Breast epithelium (tissue), 4 donors: ENCODE measurements at regions not wholly inside any gene's neighbourhood (a gene's known extent, or its start where the extent isn't known, plus 50 kb on each side); places are given as distances from the start of the nearest gene placed in this dataset.

Experiments
- DNase-seq, 2 donors: peaks; one replicate each; pipeline ENCODE4 v3.0.0-alpha.2; 2019; ENCODE audit warnings: low spot score in 2 of 2
- H3K27ac ChIP-seq, 2 donors: fragments of 200-600 bp; sonication (generic) in 1 of 2; one replicate each; pipeline ENCODE4 v1.5.1; 2016 to 2019; ENCODE audit warnings: mild to moderate bottlenecking in 1 of 2
- H3K27me3 ChIP-seq, 2 donors: fragments of 200-600 bp; sonication (generic) in 1 of 2; one replicate each; pipeline versions ENCODE4 v1.5.1 to v1.6.0; 2017 to 2019; ENCODE audit warnings: control low read depth in 1 of 2, mild to moderate bottlenecking in 1 of 2
- H3K36me3 ChIP-seq: fragments of 200-600 bp; one replicate; pipeline ENCODE4 v1.5.1; 2019
- H3K4me1 ChIP-seq, 2 donors: fragments of 200-600 bp; sonication (generic); one replicate each; pipeline ENCODE4 v1.5.1; 2016 to 2019; ENCODE audit warnings: control low read depth in 1 of 2
- H3K4me3 ChIP-seq, 3 donors: fragments of 200-600 bp; sonication (generic); 1 replicate in 2 of 3; 2 replicates in 1 of 3; pipeline ENCODE4 v1.5.1; 2016 to 2019; ENCODE audit warnings: mild to moderate bottlenecking in 3 of 3, moderate library complexity in 2 of 3
- H3K9me3 ChIP-seq, 2 donors: fragments of 200-600 bp; sonication (generic) in 1 of 2; one replicate each; pipeline ENCODE4 v1.5.1; 2016 to 2019; ENCODE audit warnings: control low read depth in 1 of 2
- CTCF ChIP-seq, 3 donors: fragments of 450-650 bp; IDR thresholded peaks; one replicate each; pipeline ENCODE4 v1.5.1; 2016 to 2017; ENCODE audit warnings: antibody characterized with exemption in 3 of 3, mild to moderate bottlenecking in 3 of 3, moderate library complexity in 3 of 3
- POLR2A ChIP-seq: fragments of 450-650 bp; IDR thresholded peaks from one replicate; pipeline ENCODE4 v1.6.1; 2016; ENCODE audit warnings: antibody characterized with exemption, mild to moderate bottlenecking, moderate library complexity
- POLR2AphosphoS5 ChIP-seq, 3 donors: sonication (generic); formaldehyde crosslinking; IDR thresholded peaks; one replicate each; pipeline ENCODE4 v1.6.1; 2017; ENCODE audit warnings: antibody characterized with exemption in 3 of 3
- intact Hi-C: fragments of 100-400 bp; cut with DNase I; formaldehyde crosslinking; loops from one replicate; pipeline ENCODE4 v1.15.1; 2023; ENCODE audit warnings: low total_unique reads

GRCh38 chr3:87354398-87354797 is 78.0 kb upstream of the POU1F1 start:
- no peaks in the 10 kb centered on the region for H3K9me3 ChIP-seq
- H3K4me3 ChIP-seq = no peak overlapping the region
- no peaks in the 10 kb centered on the region for H3K36me3 ChIP-seq
- no peaks in the 10 kb centered on the region for H3K27me3 ChIP-seq
- TF ChIP-seq CTCF (IDR thresholded peaks at IDR 0.05) (no peak), POLR2AphosphoS5 (IDR thresholded peaks at IDR 0.05) (no peak), POLR2A (no peak)
- no peak for DNase-seq
- H3K27ac ChIP-seq = no peak overlapping the region
- intact Hi-C loops = no loop called here
- H3K4me1 ChIP-seq = no peaks in the 10 kb centered on the region

- intact Hi-C loops = no loop called here
- Histone ChIP-seq H3K4me3 (no peak overlapping the region), H3K27me3 (no peaks in the 10 kb centered on the region), H3K36me3 (no peaks in the 10 kb centered on the region), H3K4me1 (no peaks in the 10 kb centered on the region), H3K27ac (no peak overlapping the region), H3K9me3 (no peaks in the 10 kb centered on the region)
- DNase-seq = no peak
- TF ChIP-seq POLR2A (no peak), POLR2AphosphoS5 (IDR thresholded peaks at IDR 0.05) (no peak), CTCF (IDR thresholded peaks at IDR 0.05) (no peak)
These were observed 75.6 kb upstream of the POU1F1 start for GRCh38 chr3:87351937-87352336.

- no peaks in the 10 kb centered on the region for H3K4me1 ChIP-seq
- H3K9me3 ChIP-seq = no peaks in the 10 kb centered on the region
- no peaks in the 10 kb centered on the region for H3K36me3 ChIP-seq
- no peak for DNase-seq
- H3K27ac ChIP-seq = no peak overlapping the region
- intact Hi-C loops = no loop called here
- H3K4me3 ChIP-seq = no peak overlapping the region
- no peaks in the 10 kb centered on the region for H3K27me3 ChIP-seq
- TF ChIP-seq CTCF (IDR thresholded peaks at IDR 0.05) (peak; percentile 38 to 78 (median 69)), POLR2A (no peak)
These were observed 74.2 kb upstream of the POU1F1 start for GRCh38 chr3:87350367-87351199.

GRCh38 chr3:87349833-87350232 is 73.4 kb upstream of the POU1F1 start:
- intact Hi-C loops = no loop called here
- H3K4me1 ChIP-seq = no peaks in the 10 kb centered on the region
- no peaks in the 10 kb centered on the region for H3K27me3 ChIP-seq

More at GRCh38 chr3:87349833-87350232, 73.4 kb upstream of the POU1F1 start:
- Histone ChIP-seq H3K4me3 (no peak overlapping the region), H3K36me3 (no peaks in the 10 kb centered on the region), H3K27ac (no peak overlapping the region), H3K9me3 (no peaks in the 10 kb centered on the region)
- no peak for DNase-seq
- TF ChIP-seq CTCF (IDR thresholded peaks at IDR 0.05) = no peak
- TF ChIP-seq POLR2A = no peak
- no peak for TF ChIP-seq POLR2AphosphoS5 (IDR thresholded peaks at IDR 0.05)
